ENCODE measurements at regions not wholly inside any gene's neighbourhood (a gene's known extent, or its start where the extent isn't known, plus 50 kb on each side); places are given as distances from the start of the nearest gene placed in this dataset.

- TF ChIP-seq CTCF (conservative IDR thresholded peaks at IDR 0.05; ENCODE audit: low read depth, low read length) = no peak
- no peak for TF ChIP-seq EZH2 (IDR thresholded peaks at IDR 0.05; ENCODE audit: low read length, unreplicated experiment)
- no peak for TF ChIP-seq EZH2phosphoT487 (IDR thresholded peaks at IDR 0.05; ENCODE audit: borderline replicate concordance, low read length)
These were observed 482.0 kb upstream of the DCC start for GRCh38 chr18:51857989-51858388.
